M059J (cell line): ENCODE measurements at regions not wholly inside any gene's neighbourhood (a gene's known extent, or its start where the extent isn't known, plus 50 kb on each side); places are given as distances from the start of the nearest gene placed in this dataset.

Source experiments
- DNase-seq: peaks from one replicate; pipeline ENCODE4 v3.0.0-alpha.2; 2012; ENCODE audit warnings: low read depth

DNA sequence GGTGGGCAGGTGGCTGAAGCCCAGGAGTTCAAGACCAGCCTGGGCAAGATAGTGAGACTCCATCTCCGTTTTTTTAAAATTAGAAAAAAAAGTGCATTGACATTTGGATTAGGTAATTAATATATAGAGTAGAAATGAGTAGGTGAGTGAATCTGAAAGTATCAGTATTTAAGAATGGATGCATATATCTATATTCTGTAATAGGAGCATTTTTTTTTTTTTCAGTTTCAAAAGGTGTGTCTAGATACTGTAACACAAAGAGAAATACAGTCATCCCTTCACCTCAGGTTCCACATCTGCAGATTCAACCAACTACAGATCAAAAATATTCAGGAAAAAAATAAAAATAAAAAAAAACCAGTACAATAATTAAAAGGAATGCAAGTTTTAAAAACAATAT, 50.8 kb downstream of the RBM27 start:
- no peak for DNase-seq

DNA sequence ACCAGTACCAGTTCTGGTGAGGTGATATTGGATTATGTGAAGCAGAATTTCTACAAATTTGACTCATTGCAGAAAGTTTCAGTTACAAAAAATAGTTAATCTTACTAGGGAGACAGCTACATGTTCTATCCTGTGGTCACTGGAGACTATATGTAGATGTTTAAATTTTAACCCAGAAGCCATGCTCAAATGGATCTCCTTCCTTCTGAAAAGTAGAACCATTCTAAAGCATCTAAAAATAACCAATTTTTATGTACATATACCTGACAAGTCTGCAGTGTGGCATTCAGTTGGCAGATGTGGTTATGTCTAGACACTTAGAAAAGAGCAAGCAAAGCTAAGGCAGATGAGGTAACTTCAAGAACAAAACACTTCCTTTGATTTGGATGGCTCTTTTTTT, 65.5 kb upstream of the POU4F3 start:
- DNase-seq: no peak

DNA sequence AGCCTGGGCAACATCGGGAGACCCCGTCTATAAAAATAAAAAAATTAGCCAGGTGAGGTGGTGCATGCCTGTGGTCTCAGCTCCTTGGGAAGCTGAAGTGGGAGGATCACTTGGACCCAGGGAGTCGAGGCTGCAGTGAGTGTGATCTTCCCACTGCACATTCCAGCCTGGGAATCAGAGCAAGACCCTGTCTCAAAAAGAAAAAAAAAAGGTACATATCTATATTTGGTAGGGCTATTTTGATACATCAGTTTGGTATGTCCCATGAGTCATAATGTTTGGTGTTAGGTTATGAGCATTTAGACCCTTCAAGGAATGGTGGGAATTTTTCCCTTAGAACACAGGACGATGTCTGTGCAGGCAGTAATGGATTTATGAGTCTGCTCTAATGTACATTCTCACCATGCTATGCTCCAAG, 55.3 kb upstream of the POU4F3 start:
- peak; percentile 95 for DNase-seq

DNA sequence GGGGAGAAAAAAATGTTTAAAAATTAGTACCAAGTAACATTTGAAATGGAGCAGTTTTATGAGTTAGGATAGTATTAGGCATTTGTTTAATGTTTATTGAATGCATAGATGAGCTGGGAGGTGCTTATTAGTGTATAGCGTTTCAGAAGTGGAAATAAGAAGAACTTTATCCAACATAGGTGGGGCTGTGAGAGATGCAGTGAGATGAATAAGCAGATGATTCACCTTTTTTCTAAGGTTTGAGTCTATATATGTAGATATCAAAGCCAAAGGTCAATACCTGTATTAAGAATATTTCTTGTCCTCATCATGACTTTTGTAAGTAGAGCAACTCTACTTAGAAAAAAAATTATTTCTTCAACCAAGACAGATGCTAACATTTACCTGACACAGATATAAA, 54.6 kb upstream of the POU4F3 start:
- no peak for DNase-seq
